ENCODE measurements at regions not wholly inside any gene's neighbourhood (a gene's known extent, or its start where the extent isn't known, plus 50 kb on each side); places are given as distances from the start of the nearest gene placed in this dataset.

GRCh38 chr5:112083623-112084022, 326.6 kb upstream of the NREP start (continued):
- TF ChIP-seq EZH2 (IDR thresholded peaks at IDR 0.05; ENCODE audit: borderline replicate concordance, insufficient read depth, low read length, poor library complexity, severe bottlenecking) (no peak), SMC3 (conservative IDR thresholded peaks at IDR 0.05; ENCODE audit: poor library complexity) (no peak)

- Histone ChIP-seq H3K27me3 (ENCODE audit: insufficient read depth, low read depth, low read length) (no peaks in the 10 kb centered on the region), H3F3A (ENCODE audit: insufficient read depth, low read length, poor library complexity, severe bottlenecking) (no peaks in the 10 kb centered on the region), H3K36me3 (ENCODE audit: insufficient read depth, low read length) (no peaks in the 10 kb centered on the region), H3K9me2 (ENCODE audit: insufficient read depth, low read length) (no peaks in the 10 kb centered on the region), H4K20me1 (ENCODE audit: insufficient read depth) (no peaks in the 10 kb centered on the region), H3K9me3 (ENCODE audit: low read length) (no peaks in the 10 kb centered on the region), H3K79me2 (replicated peaks; ENCODE audit: insufficient read depth, low read length) (no peaks in the 10 kb centered on the region), H3K9ac (ENCODE audit: low read length) (no peak overlapping the region), H3K27ac (ENCODE audit: low read length) (no peak overlapping the region), H3K4me3 (ENCODE audit: low read length) (no peak overlapping the region), H2AFZ (ENCODE audit: low read depth, low read length) (no peak overlapping the region), H3K4me2 (ENCODE audit: low read length) (no peak overlapping the region)
- no peak for TF ChIP-seq TAF1 (IDR thresholded peaks at IDR 0.05; ENCODE audit: low read depth)
- TF ChIP-seq POLR2AphosphoS5 (IDR thresholded peaks at IDR 0.05): no peak
- TF ChIP-seq REST (IDR thresholded peaks at IDR 0.05; ENCODE audit: borderline replicate concordance): no peak
- TF ChIP-seq EP300 (conservative IDR thresholded peaks at IDR 0.05; ENCODE audit: poor library complexity, severe bottlenecking): no peak
- TF ChIP-seq MXI1 (conservative IDR thresholded peaks at IDR 0.05; ENCODE audit: poor library complexity, severe bottlenecking): no peak
- no peak for TF ChIP-seq RAD21 (conservative IDR thresholded peaks at IDR 0.05)
- TF ChIP-seq SMC3 (conservative IDR thresholded peaks at IDR 0.05; ENCODE audit: poor library complexity): no peak
- TF ChIP-seq EZH2 (IDR thresholded peaks at IDR 0.05; ENCODE audit: borderline replicate concordance, insufficient read depth, low read length, poor library complexity, severe bottlenecking): no peak
- no peak for TF ChIP-seq CTCF (IDR thresholded peaks at IDR 0.05; ENCODE audit: poor library complexity, severe bottlenecking)
Measured at GRCh38 chr5:112077180-112077579, 320.2 kb upstream of the NREP start.

GRCh38 chr5:112070022-112070421, 313.0 kb upstream of the NREP start:
- no peak overlapping the region for H3K27ac ChIP-seq (ENCODE audit: low read length)
- TF ChIP-seq POLR2AphosphoS5 (IDR thresholded peaks at IDR 0.05): no peak
- H3K36me3 ChIP-seq (ENCODE audit: insufficient read depth, low read length): no peaks in the 10 kb centered on the region
- H3F3A ChIP-seq (ENCODE audit: insufficient read depth, low read length, poor library complexity, severe bottlenecking): no peaks in the 10 kb centered on the region
- H3K79me2 ChIP-seq (replicated peaks; ENCODE audit: insufficient read depth, low read length): no peaks in the 10 kb centered on the region
- H2AFZ ChIP-seq (ENCODE audit: low read depth, low read length): no peak overlapping the region
- H4K20me1 ChIP-seq (ENCODE audit: insufficient read depth): no peaks in the 10 kb centered on the region
- no peaks in the 10 kb centered on the region for H3K9me3 ChIP-seq (ENCODE audit: low read length)
- H3K4me2 ChIP-seq (ENCODE audit: low read length): no peak overlapping the region
- H3K9me2 ChIP-seq (ENCODE audit: insufficient read depth, low read length): no peaks in the 10 kb centered on the region
- no peak overlapping the region for H3K9ac ChIP-seq (ENCODE audit: low read length)
- no peak overlapping the region for H3K4me3 ChIP-seq (ENCODE audit: low read length)
- no peaks in the 10 kb centered on the region for H3K27me3 ChIP-seq (ENCODE audit: insufficient read depth, low read depth, low read length)

Measured in neural cell (in vitro differentiated cells).